UCSD-AML1 (cell line): ENCODE measurements at regions not wholly inside any gene's neighbourhood (a gene's known extent, or its start where the extent isn't known, plus 50 kb on each side); places are given as distances from the start of the nearest gene placed in this dataset.

Experiments used
- DNase-seq: peaks from one replicate; lab custom pipeline; 2025; ENCODE audit not compliant: unreplicated experiment; lab: John Stamatoyannopoulos, UW

GRCh38 chr2:146143971-146144370 is 1624.1 kb upstream of the ZEB2 start:
- DNase-seq: no peak

GRCh38 chr2:146138820-146139219 is 1618.9 kb upstream of the ZEB2 start:
- DNase-seq: no peak

GRCh38 chr2:146135245-146135644 is 1615.3 kb upstream of the ZEB2 start:
- no peak for DNase-seq

- no peak for DNase-seq
These were observed 1611.9 kb upstream of the ZEB2 start for GRCh38 chr2:146131785-146132184.

GRCh38 chr2:146131048-146131447 is 1611.1 kb upstream of the ZEB2 start:
- DNase-seq: no peak

- DNase-seq: no peak
These were observed 1610.4 kb upstream of the ZEB2 start for GRCh38 chr2:146130290-146130689.

- no peak for DNase-seq
These were observed 1609.3 kb upstream of the ZEB2 start for GRCh38 chr2:146129231-146129630.

- no peak for DNase-seq
These were observed 1608.3 kb upstream of the ZEB2 start for GRCh38 chr2:146128216-146128615.

- DNase-seq: no peak
These were observed 1605.6 kb upstream of the ZEB2 start for GRCh38 chr2:146125551-146125950.

GRCh38 chr2:146124741-146125140 is 1604.8 kb upstream of the ZEB2 start:
- DNase-seq: no peak

GRCh38 chr2:146123714-146124113 is 1603.8 kb upstream of the ZEB2 start:
- DNase-seq: no peak

- no peak for DNase-seq
These were observed 1603.3 kb upstream of the ZEB2 start for GRCh38 chr2:146123256-146123655.

- DNase-seq: no peak
These were observed 1599.7 kb upstream of the ZEB2 start for GRCh38 chr2:146119586-146119985.

- no peak for DNase-seq
These were observed 1589.1 kb upstream of the ZEB2 start for GRCh38 chr2:146108993-146109392.

- no peak for DNase-seq
These were observed 1574.3 kb upstream of the ZEB2 start for GRCh38 chr2:146094185-146094584.

GRCh38 chr2:146081459-146081858 is 1561.5 kb upstream of the ZEB2 start:
- DNase-seq: no peak

- no peak for DNase-seq
These were observed 1561.0 kb upstream of the ZEB2 start for GRCh38 chr2:146080925-146081324.

GRCh38 chr2:146079216-146079615 is 1559.3 kb upstream of the ZEB2 start:
- no peak for DNase-seq

GRCh38 chr2:146077156-146077555 is 1557.2 kb upstream of the ZEB2 start:
- DNase-seq: no peak

- DNase-seq: no peak
These were observed 1548.1 kb upstream of the ZEB2 start for GRCh38 chr2:146068051-146068450.

- DNase-seq: no peak
These were observed 1528.2 kb upstream of the ZEB2 start for GRCh38 chr2:146048141-146048540.

- no peak for DNase-seq
These were observed 1521.5 kb upstream of the ZEB2 start for GRCh38 chr2:146041274-146041910.

- no peak for DNase-seq
These were observed 1520.1 kb upstream of the ZEB2 start for GRCh38 chr2:146040051-146040450.
